KMS-11 (cell line): ENCODE measurements at regions not wholly inside any gene's neighbourhood (a gene's known extent, or its start where the extent isn't known, plus 50 kb on each side); places are given as distances from the start of the nearest gene placed in this dataset.

ENCODE experiments used
- H2AFZ ChIP-seq: fragments of 200-600 bp; sonication (generic); 2 replicates; pipeline ENCODE4 v1.6.1; 2016; ENCODE audit warnings: antibody characterized with exemption, mixed run types, low read depth
- H3K27ac ChIP-seq: fragments of 200-600 bp; sonication (generic); 2 replicates; pipeline ENCODE4 v1.6.1; 2016; ENCODE audit warnings: mild to moderate bottlenecking, mixed run types
- H3K27me3 ChIP-seq: fragments of 200-600 bp; sonication (generic); 2 replicates; pipeline ENCODE4 v1.6.1; 2017; ENCODE audit warnings: mild to moderate bottlenecking, low read depth, mixed run types, moderate library complexity; ENCODE audit not compliant: insufficient read depth
- H3K36me3 ChIP-seq: fragments of 200-600 bp; sonication (generic); 2 replicates; pipeline ENCODE4 v1.6.1; 2017; ENCODE audit warnings: mild to moderate bottlenecking, mixed run types; ENCODE audit not compliant: insufficient read depth
- H3K4me1 ChIP-seq: fragments of 200-600 bp; sonication (generic); 2 replicates; pipeline ENCODE4 v1.6.1; 2016; ENCODE audit warnings: mild to moderate bottlenecking, low read depth, mixed run types; ENCODE audit not compliant: poor library complexity, severe bottlenecking
- H3K4me2 ChIP-seq: fragments of 200-600 bp; sonication (generic); 2 replicates; pipeline ENCODE4 v1.7.0; 2016; ENCODE audit warnings: mild to moderate bottlenecking, mixed run types
- H3K4me3 ChIP-seq: fragments of 200-600 bp; sonication (generic); IDR thresholded peaks from 2 replicates; pipeline ENCODE4 v1.6.1; 2017; ENCODE audit warnings: low read depth, low read length, mixed read lengths; ENCODE audit not compliant: insufficient read depth
- H3K79me2 ChIP-seq: fragments of 200-600 bp; sonication (generic); 2 replicates; pipeline ENCODE4 v1.6.1; 2016; ENCODE audit warnings: low read depth, mixed run types; ENCODE audit not compliant: insufficient read depth
- H3K9ac ChIP-seq: fragments of 200-600 bp; sonication (generic); 2 replicates; pipeline ENCODE4 v1.6.1; 2016; ENCODE audit warnings: mild to moderate bottlenecking, mixed run types
- H4K20me1 ChIP-seq: fragments of 200-600 bp; sonication (generic); 2 replicates; pipeline ENCODE4 v1.6.1; 2016; ENCODE audit warnings: mild to moderate bottlenecking, mixed run types; ENCODE audit not compliant: insufficient read depth
- CTCF ChIP-seq: fragments of 200-600 bp; sonication (generic); conservative IDR thresholded peaks from 2 replicates; pipeline ENCODE4 v1.6.1; 2017; ENCODE audit warnings: low read depth, mild to moderate bottlenecking, antibody characterized with exemption, low read length, moderate library complexity, mixed read lengths

- no peaks in the 10 kb centered on the region for H3K27me3 ChIP-seq
- no peaks in the 10 kb centered on the region for H4K20me1 ChIP-seq
- H3K79me2 ChIP-seq: no peaks in the 10 kb centered on the region
- H3K36me3 ChIP-seq: no peaks in the 10 kb centered on the region
- TF ChIP-seq CTCF: no peak
- no peak overlapping the region for H3K4me2 ChIP-seq
- no peak overlapping the region for H2AFZ ChIP-seq
- H3K4me3 ChIP-seq: no peak overlapping the region
- no peak overlapping the region for H3K27ac ChIP-seq
- H3K9ac ChIP-seq: no peak overlapping the region
- H3K4me1 ChIP-seq: no peaks in the 10 kb centered on the region
These were observed 415.9 kb upstream of the KCNMB2 start for GRCh38 chr3:178120367-178120766.

GRCh38 chr3:178126686-178127085 lies 409.6 kb upstream of the KCNMB2 start:
- Histone ChIP-seq H2AFZ (no peak overlapping the region), H4K20me1 (no peaks in the 10 kb centered on the region), H3K4me1 (no peaks in the 10 kb centered on the region), H3K4me2 (no peak overlapping the region), H3K27ac (no peak overlapping the region), H3K79me2 (no peaks in the 10 kb centered on the region), H3K36me3 (no peaks in the 10 kb centered on the region; the same call in 1 of the 2 replicates), H3K9ac (no peak overlapping the region), H3K4me3 (no peak overlapping the region), H3K27me3 (no peaks in the 10 kb centered on the region)
- TF ChIP-seq CTCF: no peak

DNA sequence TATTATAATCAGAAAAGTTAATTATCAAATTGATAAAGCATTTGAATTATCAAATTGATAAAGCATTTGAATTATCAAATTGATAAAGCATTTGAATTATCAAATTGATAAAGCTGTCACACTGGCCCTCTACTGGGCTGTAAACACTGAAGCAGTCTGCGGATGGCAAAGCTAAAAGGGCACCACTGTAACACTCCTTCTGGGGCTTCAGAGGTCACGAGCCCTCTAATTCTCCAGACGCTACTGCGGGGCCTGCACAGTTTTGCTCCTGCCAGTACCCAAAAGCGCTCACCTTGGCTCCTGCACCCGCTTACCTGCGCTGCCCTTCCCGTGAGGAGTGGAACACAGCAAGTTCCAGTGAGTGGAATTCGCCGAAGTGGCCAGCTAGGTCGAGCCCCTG lies 409.0 kb upstream of the KCNMB2 start:
- Histone ChIP-seq H2AFZ (no peak overlapping the region), H3K27ac (no peak overlapping the region)

GRCh38 chr3:178129109-178129508 lies 407.1 kb upstream of the KCNMB2 start:
- no peaks in the 10 kb centered on the region; the same call in 1 of the 2 replicates for H3K36me3 ChIP-seq
- no peaks in the 10 kb centered on the region for H4K20me1 ChIP-seq
- no peak overlapping the region for H3K4me3 ChIP-seq
- no peak overlapping the region for H3K9ac ChIP-seq
- H3K27ac ChIP-seq: no peak overlapping the region
- no peak overlapping the region for H3K4me2 ChIP-seq
- H3K27me3 ChIP-seq: no peaks in the 10 kb centered on the region
- no peaks in the 10 kb centered on the region for H3K4me1 ChIP-seq
- TF ChIP-seq CTCF: no peak
- no peaks in the 10 kb centered on the region for H3K79me2 ChIP-seq
- no peak overlapping the region for H2AFZ ChIP-seq

More for the DNA sequence above, 409.0 kb upstream of the KCNMB2 start:
- H3K4me1 ChIP-seq: no peaks in the 10 kb centered on the region
- TF ChIP-seq CTCF: no peak
- no peaks in the 10 kb centered on the region for H3K27me3 ChIP-seq
- H4K20me1 ChIP-seq: no peaks in the 10 kb centered on the region
- no peaks in the 10 kb centered on the region for H3K79me2 ChIP-seq
- no peak overlapping the region for H3K9ac ChIP-seq
- no peaks in the 10 kb centered on the region; the same call in 1 of the 2 replicates for H3K36me3 ChIP-seq
- H3K4me3 ChIP-seq: no peak overlapping the region
- no peak overlapping the region for H3K4me2 ChIP-seq
